GM18502 (cell line): ENCODE measurements at regions not wholly inside any gene's neighbourhood (a gene's known extent, or its start where the extent isn't known, plus 50 kb on each side); places are given as distances from the start of the nearest gene placed in this dataset.

Experiments
- ATAC-seq: cut with Tn5 transposase; IDR thresholded peaks from one replicate; pipeline ENCODE4 v1.9.1; 2021; ENCODE audit warnings: mild to moderate bottlenecking; ENCODE audit not compliant: unreplicated experiment, poor library complexity

GRCh38 chr18:45549290-45549689, 66.0 kb upstream of the SLC14A2 start:
- no peak for ATAC-seq

- no peak for ATAC-seq
Measured at GRCh38 chr18:45551142-45551815, 64.0 kb upstream of the SLC14A2 start.

GRCh38 chr18:45553723-45554388, 61.4 kb upstream of the SLC14A2 start:
- ATAC-seq = no peak

GRCh38 chr18:45554389-45554737, 60.9 kb upstream of the SLC14A2 start:
- no peak for ATAC-seq

GRCh38 chr18:45556222-45556621, 59.1 kb upstream of the SLC14A2 start:
- no peak for ATAC-seq

- no peak for ATAC-seq
Measured at GRCh38 chr18:45557287-45557686, 58.0 kb upstream of the SLC14A2 start.

GRCh38 chr18:45557779-45558178, 57.5 kb upstream of the SLC14A2 start:
- ATAC-seq = no peak

GRCh38 chr18:45559258-45559657, 56.0 kb upstream of the SLC14A2 start:
- no peak for ATAC-seq

- ATAC-seq = no peak
Measured at GRCh38 chr18:45560870-45561269, 54.4 kb upstream of the SLC14A2 start.

GRCh38 chr18:45562567-45563479, 52.5 kb upstream of the SLC14A2 start:
- no peak for ATAC-seq

GRCh38 chr18:45565280-45565970, 49.9 kb upstream of the SLC14A2 start:
- no peak for ATAC-seq
